ENCODE measurements at regions not wholly inside any gene's neighbourhood (a gene's known extent, or its start where the extent isn't known, plus 50 kb on each side); places are given as distances from the start of the nearest gene placed in this dataset.

- TF ChIP-seq EZH2 (IDR thresholded peaks at IDR 0.05; ENCODE audit: insufficient read depth, poor library complexity, severe bottlenecking) (no peak), EZH2phosphoT487 (IDR thresholded peaks at IDR 0.05; ENCODE audit: insufficient read depth, low read depth) (no peak)
Observed at GRCh38 chr2:71933467-71934319, 214.0 kb downstream of the CYP26B1 start.

Measured in GM23248 (cell line).